Keratinocyte (primary cell): ENCODE measurements at regions not wholly inside any gene's neighbourhood (a gene's known extent, or its start where the extent isn't known, plus 50 kb on each side); places are given as distances from the start of the nearest gene placed in this dataset.

Experiments used
- EZH2 ChIP-seq: IDR thresholded peaks from one replicate; pipeline ENCODE4 v1.6.1; 2012; ENCODE audit warnings: inconsistent platforms, mild to moderate bottlenecking, low read length, moderate library complexity
- TF ChIP-seq, protein P1 (sequence below), 3 experiments: IDR thresholded peaks in 1 of 3; conservative IDR thresholded peaks in 1 of 3; optimal IDR thresholded peaks in 1 of 3; 2 replicates in 2 of 3; 3 replicates in 1 of 3; pipeline versions ENCODE3 to v1.5.1; 2011; ENCODE audit warnings: low read length in 3 of 3, mild to moderate bottlenecking in 3 of 3, moderate library complexity in 2 of 3, control low read depth in 1 of 3, inconsistent platforms in 1 of 3; ENCODE audit not compliant: insufficient read depth in 2 of 3; ENCODE audit errors: extremely low read depth in 1 of 3

DNA sequence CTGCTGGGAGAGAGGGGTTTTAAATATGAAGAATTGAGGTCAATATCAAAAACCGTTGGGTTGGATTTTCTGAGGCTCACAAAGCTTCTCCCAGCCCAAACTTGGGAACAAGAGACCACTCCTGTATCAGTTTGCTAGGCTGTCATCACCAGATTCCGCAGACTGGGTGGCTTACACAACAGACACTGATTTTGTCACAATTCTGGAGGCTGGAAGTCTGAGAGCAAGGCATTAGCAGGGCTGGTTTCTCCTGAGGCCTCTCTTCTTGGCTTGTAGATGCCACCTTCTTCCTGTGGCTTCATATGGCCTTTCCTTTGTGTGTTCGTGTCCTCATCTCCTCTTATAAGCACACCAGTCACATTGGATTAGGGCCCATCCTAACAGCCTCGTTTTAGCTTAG is 122.9 kb upstream of the COPS8 start:
- TF ChIP-seq EZH2, result no peak
- TF ChIP-seq, protein P1, sequence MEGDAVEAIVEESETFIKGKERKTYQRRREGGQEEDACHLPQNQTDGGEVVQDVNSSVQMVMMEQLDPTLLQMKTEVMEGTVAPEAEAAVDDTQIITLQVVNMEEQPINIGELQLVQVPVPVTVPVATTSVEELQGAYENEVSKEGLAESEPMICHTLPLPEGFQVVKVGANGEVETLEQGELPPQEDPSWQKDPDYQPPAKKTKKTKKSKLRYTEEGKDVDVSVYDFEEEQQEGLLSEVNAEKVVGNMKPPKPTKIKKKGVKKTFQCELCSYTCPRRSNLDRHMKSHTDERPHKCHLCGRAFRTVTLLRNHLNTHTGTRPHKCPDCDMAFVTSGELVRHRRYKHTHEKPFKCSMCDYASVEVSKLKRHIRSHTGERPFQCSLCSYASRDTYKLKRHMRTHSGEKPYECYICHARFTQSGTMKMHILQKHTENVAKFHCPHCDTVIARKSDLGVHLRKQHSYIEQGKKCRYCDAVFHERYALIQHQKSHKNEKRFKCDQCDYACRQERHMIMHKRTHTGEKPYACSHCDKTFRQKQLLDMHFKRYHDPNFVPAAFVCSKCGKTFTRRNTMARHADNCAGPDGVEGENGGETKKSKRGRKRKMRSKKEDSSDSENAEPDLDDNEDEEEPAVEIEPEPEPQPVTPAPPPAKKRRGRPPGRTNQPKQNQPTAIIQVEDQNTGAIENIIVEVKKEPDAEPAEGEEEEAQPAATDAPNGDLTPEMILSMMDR (optimal IDR thresholded peaks at IDR 0.05 in 1 of 3, IDR thresholded peaks at IDR 0.05 in 1 of 3, conservative IDR thresholded peaks at IDR 0.05 in 1 of 3; ENCODE audit: extremely low read depth in 1 of 3, insufficient read depth in 2 of 3, low read length in 3 of 3), result no peak
